SK-N-SH (cell line): ENCODE measurements at regions not wholly inside any gene's neighbourhood (a gene's known extent, or its start where the extent isn't known, plus 50 kb on each side); places are given as distances from the start of the nearest gene placed in this dataset.
"Not testable (repeated sequence)": the region's sequence is repeated elsewhere in the genome, so short reads cannot be mapped to it uniquely, and the experiment has no call there.

Source experiments
- CTCF ChIA-PET: fragments of 300-600, 350-600 bp; formaldehyde crosslinking; extraction: SDS; loops from one replicate; lab custom pipeline; 2021; lab: Yijun Ruan, JAX
- POLR2A ChIA-PET: fragments of 350-600 bp; sonication (Branson Sonifier 250); formaldehyde crosslinking; extraction: SDS; loops from one replicate; lab custom pipeline; 2020; ENCODE audit warnings: antibody characterized with exemption, inconsistent platforms; lab: Yijun Ruan, JAX
- DNase-seq: peaks from one replicate; pipeline ENCODE4 v3.0.0; 2012
- H2AFZ ChIP-seq: fragments of 200-600 bp; sonication (generic); 2 replicates; pipeline ENCODE4 v1.8.1; 2016; ENCODE audit warnings: antibody characterized with exemption, mild to moderate bottlenecking, low read depth
- H3F3A ChIP-seq: fragments of 200-600 bp; sonication (generic); replicated peaks from 2 replicates; pipeline ENCODE3; 2016; ENCODE audit warnings: antibody characterized with exemption, mild to moderate bottlenecking; ENCODE audit not compliant: insufficient read depth
- H3K27ac ChIP-seq, 2 experiments: fragments of 200-500 bp in 1 of 2; fragments of 200-600 bp in 1 of 2; sonication (Bioruptor generic) in 1 of 2; sonication (generic), shearing (Covaris generic) in 1 of 2; 2 replicates each; pipeline versions ENCODE4 v1.5.1 to v1.6.1; 2014 to 2016; ENCODE audit warnings: low read depth in 2 of 2, inconsistent platforms in 1 of 2, low read length in 1 of 2, mild to moderate bottlenecking in 1 of 2, mixed read lengths in 1 of 2
- H3K27me3 ChIP-seq: fragments of 200-600 bp; sonication (generic), shearing (Covaris generic); 2 replicates; pipeline ENCODE4 v1.6.1; 2016; ENCODE audit warnings: mixed run types; ENCODE audit not compliant: insufficient read depth
- H3K36me3 ChIP-seq, 2 experiments: fragments of 200-500 bp in 1 of 2; fragments of 200-600 bp in 1 of 2; sonication (Bioruptor generic) in 1 of 2; sonication (generic) in 1 of 2; replicated peaks in 1 of 2; 2 replicates each; pipeline versions ENCODE3 to v1.5.1; 2014 to 2016; ENCODE audit warnings: low read length in 1 of 2, mild to moderate bottlenecking in 1 of 2; ENCODE audit not compliant: insufficient read depth in 2 of 2, control insufficient read depth in 1 of 2
- H3K4me1 ChIP-seq, 2 experiments: fragments of 200-500 bp in 1 of 2; fragments of 200-600 bp in 1 of 2; sonication (Bioruptor generic) in 1 of 2; sonication (generic), shearing (Covaris generic) in 1 of 2; 2 replicates each; pipeline versions ENCODE4 v1.5.1 to v1.6.1; 2014 to 2016; ENCODE audit warnings: low read depth in 1 of 2, low read length in 1 of 2, mixed run types in 1 of 2; ENCODE audit not compliant: insufficient read depth in 2 of 2, control insufficient read depth in 1 of 2
- H3K4me2 ChIP-seq: fragments of 200-600 bp; sonication (generic), shearing (Covaris generic); 2 replicates; pipeline ENCODE4 v1.6.1; 2017; ENCODE audit warnings: mixed run types
- H3K4me3 ChIP-seq, 2 experiments: fragments of 200-500 bp in 1 of 2; fragments of 200-600 bp in 1 of 2; sonication (Bioruptor generic) in 1 of 2; sonication (generic), shearing (Covaris generic) in 1 of 2; 2 replicates each; pipeline versions ENCODE4 v1.5.1 to v1.8.1; 2014 to 2016; ENCODE audit warnings: low read depth in 2 of 2, inconsistent platforms in 1 of 2, low read length in 1 of 2, mild to moderate bottlenecking in 1 of 2, mixed read lengths in 1 of 2, moderate library complexity in 1 of 2
- H3K79me2 ChIP-seq: fragments of 200-600 bp; sonication (generic); 2 replicates; pipeline ENCODE4 v1.8.1; 2017; ENCODE audit warnings: mild to moderate bottlenecking; ENCODE audit not compliant: insufficient read depth
- H3K9ac ChIP-seq: fragments of 200-600 bp; sonication (generic); 2 replicates; pipeline ENCODE4 v1.6.1; 2017; ENCODE audit warnings: mixed run types
- H3K9me2 ChIP-seq: fragments of 200-600 bp; sonication (generic); 2 replicates; pipeline ENCODE4 v1.6.1; 2017; ENCODE audit warnings: mixed run types
- H3K9me3 ChIP-seq: fragments of 200-600 bp; sonication (generic); 2 replicates; pipeline ENCODE4 v1.6.1; 2017; ENCODE audit warnings: mixed run types, mild to moderate bottlenecking, moderate library complexity
- H4K20me1 ChIP-seq: fragments of 200-600 bp; sonication (generic); 2 replicates; pipeline ENCODE4 v1.6.1; 2017; ENCODE audit warnings: mild to moderate bottlenecking, mixed run types; ENCODE audit not compliant: insufficient read depth
- CTCF ChIP-seq: fragments of 200-600 bp; sonication (generic); IDR thresholded peaks from 2 replicates; pipeline ENCODE4 v1.6.1; 2017; ENCODE audit warnings: antibody characterized with exemption, mild to moderate bottlenecking, moderate library complexity
- FOSL2 ChIP-seq: IDR thresholded peaks from 2 replicates; pipeline ENCODE4 v1.4.0; 2012; ENCODE audit warnings: low read depth, mild to moderate bottlenecking, moderate library complexity, borderline replicate concordance
- GATA2 ChIP-seq: sonication (generic); formaldehyde crosslinking; IDR thresholded peaks from 2 replicates; pipeline ENCODE4 v1.5.0; 2020; ENCODE audit warnings: mild to moderate bottlenecking, missing genetic modification reagents
- SIN3A ChIP-seq: IDR thresholded peaks from 2 replicates; pipeline ENCODE4 v1.6.1; 2012; ENCODE audit warnings: low read depth, mild to moderate bottlenecking, low read length, moderate library complexity, borderline replicate concordance
- TAF1 ChIP-seq: IDR thresholded peaks from 2 replicates; pipeline ENCODE4 v1.6.1; 2012; ENCODE audit warnings: low read depth, mild to moderate bottlenecking, low read length, moderate library complexity, borderline replicate concordance
- WGBS: methylation state at CpG from one replicate; pipeline ENCODE4 v1.1.6; 2017; ENCODE audit warnings: low lambda C conversion rate; 5-methylcytosine and 5-hydroxymethylcytosine counted together
- TF ChIP-seq, protein P1 (sequence below): IDR thresholded peaks from 2 replicates; pipeline ENCODE4; 2012

GRCh38 chr10:33909476-33909875 lies 575.0 kb upstream of the NRP1 start:
- H3K27me3 ChIP-seq, H3K4me1 ChIP-seq, POLR2A ChIA-PET, H3F3A ChIP-seq, H2AFZ ChIP-seq, H3K4me3 ChIP-seq, H3K79me2 ChIP-seq, H3K9me2 ChIP-seq, H3K9me3 ChIP-seq, H3K27ac ChIP-seq, DNase-seq: not testable (repeated sequence)
- WGBS = 80% methylated on average over 4 of the region's 4 CpGs
- TF ChIP-seq GATA2 (CRISPR knock-in tag) = peak; percentile 58; the same call in 1 of the 2 replicates
- TF ChIP-seq, all 33 proteins: peak for 1; not testable (repeated sequence) for 32
- CTCF ChIA-PET, H4K20me1 ChIP-seq, H3K4me2 ChIP-seq, H3K9ac ChIP-seq, H3K36me3 ChIP-seq: not testable (repeated sequence)

DNA sequence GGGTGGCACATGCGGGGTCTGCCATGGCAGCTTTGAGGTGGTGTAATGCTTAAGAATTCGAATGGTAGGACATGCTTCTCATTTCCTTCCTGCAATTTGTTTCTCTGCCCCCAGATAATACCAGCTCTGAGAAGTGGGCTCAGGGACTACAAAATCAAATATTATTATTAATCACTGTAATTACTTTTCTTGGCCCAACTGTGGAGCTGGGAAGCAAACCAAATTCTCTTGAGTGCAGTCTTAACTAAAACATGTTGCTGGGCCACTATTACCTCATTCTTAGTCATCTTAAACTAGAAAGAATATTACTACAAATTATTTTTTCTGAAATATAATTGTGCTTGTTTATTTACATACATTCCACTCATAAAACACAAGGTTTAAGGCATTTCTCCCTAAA lies 566.7 kb upstream of the NRP1 start:
- no peaks in the 10 kb centered on the region for H3K36me3 ChIP-seq
- peak overlapping the region; percentile 9; the same call in 1 of the 2 replicates for H3K4me2 ChIP-seq
- H3K27ac ChIP-seq = peak overlapping the region in 1 of 2 experiments; percentile 85; a peak in 2 of 4 replicates
- DNase-seq = no peak
- no peak overlapping the region for H3K4me3 ChIP-seq
- H3K27me3 ChIP-seq = no peaks in the 10 kb centered on the region
- no peaks in the 10 kb centered on the region for H4K20me1 ChIP-seq
- H3F3A ChIP-seq = peaks cover 7% of the 10 kb centered on the region
- CTCF ChIA-PET = no interaction called here
- peak; percentile 36; the same call in 1 of the 2 replicates for TF ChIP-seq FOSL2
- TF ChIP-seq, protein P1, sequence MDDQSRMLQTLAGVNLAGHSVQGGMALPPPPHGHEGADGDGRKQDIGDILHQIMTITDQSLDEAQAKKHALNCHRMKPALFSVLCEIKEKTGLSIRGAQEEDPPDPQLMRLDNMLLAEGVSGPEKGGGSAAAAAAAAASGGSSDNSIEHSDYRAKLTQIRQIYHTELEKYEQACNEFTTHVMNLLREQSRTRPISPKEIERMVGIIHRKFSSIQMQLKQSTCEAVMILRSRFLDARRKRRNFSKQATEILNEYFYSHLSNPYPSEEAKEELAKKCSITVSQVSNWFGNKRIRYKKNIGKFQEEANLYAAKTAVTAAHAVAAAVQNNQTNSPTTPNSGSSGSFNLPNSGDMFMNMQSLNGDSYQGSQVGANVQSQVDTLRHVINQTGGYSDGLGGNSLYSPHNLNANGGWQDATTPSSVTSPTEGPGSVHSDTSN = no peak
- TF ChIP-seq, all 33 proteins: peak for 1
- Histone ChIP-seq H3K9me3 (no peaks in the 10 kb centered on the region), H2AFZ (no peak overlapping the region), H3K79me2 (no peaks in the 10 kb centered on the region), H3K9ac (no peak overlapping the region), H3K4me1 (peaks cover 0 to 18% of the 10 kb centered on the region in 2 experiments; a peak in 3 of 4 replicates), H3K9me2 (no peaks in the 10 kb centered on the region)
- POLR2A ChIA-PET = no interaction called here
- WGBS = 63% methylated on average over 2 of the region's 2 CpGs

- DNase-seq = no peak
- Histone ChIP-seq H3K4me3 (no peak overlapping the region), H3K27me3 (no peaks in the 10 kb centered on the region), H3K4me2 (peak overlapping the region; percentile 9; the same call in 1 of the 2 replicates), H3K79me2 (no peaks in the 10 kb centered on the region), H4K20me1 (no peaks in the 10 kb centered on the region), H3K9me3 (no peaks in the 10 kb centered on the region), H3K27ac (peak overlapping the region in 1 of 2 experiments; percentile 85; a peak in 2 of 4 replicates), H3K9ac (no peak overlapping the region), H3K36me3 (no peaks in the 10 kb centered on the region), H3K4me1 (peaks cover 0 to 18% of the 10 kb centered on the region in 2 experiments; a peak in 3 of 4 replicates), H3K9me2 (no peaks in the 10 kb centered on the region), H2AFZ (no peak overlapping the region), H3F3A (peaks cover 7% of the 10 kb centered on the region)
- POLR2A ChIA-PET = no interaction called here
- 80% methylated on average over 2 of the region's 2 CpGs for WGBS
- TF ChIP-seq TAF1 (no peak), GATA2 (CRISPR knock-in tag) (no peak), CTCF (no peak), SIN3A (no peak)
- TF ChIP-seq, protein P1 = no peak
- CTCF ChIA-PET = no interaction called here
Measured at GRCh38 chr10:33900596-33900995, 566.1 kb upstream of the NRP1 start.
